Spinal cord (tissue), 9 donors: ENCODE measurements at regions not wholly inside any gene's neighbourhood (a gene's known extent, or its start where the extent isn't known, plus 50 kb on each side); places are given as distances from the start of the nearest gene placed in this dataset.

Source experiments
- DNase-seq, 6 donors: peaks; one replicate each; pipeline versions ENCODE4 v3.0.0 to v3.0.0-alpha.2; 2013 to 2015; ENCODE audit warnings: low spot score in 6 of 6, low read depth in 4 of 6
- H3K27ac ChIP-seq: one replicate; pipeline ENCODE4 v1.5.1; 2013; ENCODE audit warnings: low read depth, low read length, control low read depth
- H3K27me3 ChIP-seq: one replicate; pipeline ENCODE4 v1.6.1; 2013; ENCODE audit warnings: low read length; ENCODE audit not compliant: control insufficient read depth, insufficient read depth
- H3K36me3 ChIP-seq: one replicate; pipeline ENCODE4 v1.6.1; 2013; ENCODE audit warnings: low read length; ENCODE audit not compliant: control insufficient read depth, insufficient read depth
- H3K4me1 ChIP-seq: one replicate; pipeline ENCODE4 v1.6.1; 2013; ENCODE audit warnings: low read length; ENCODE audit not compliant: control insufficient read depth, insufficient read depth
- H3K4me3 ChIP-seq: one replicate; pipeline ENCODE4 v1.5.1; 2013; ENCODE audit warnings: low read depth, low read length, control low read depth
- H3K9me3 ChIP-seq: one replicate; pipeline ENCODE4 v1.6.1; 2013; ENCODE audit warnings: low read length; ENCODE audit not compliant: control insufficient read depth, insufficient read depth
- WGBS: methylation state at CpG from one replicate; pipeline ENCODE4 v1.1.5; 2013; ENCODE audit warnings: missing lambda C conversion rate; ENCODE audit not compliant: insufficient coverage; 5-methylcytosine and 5-hydroxymethylcytosine counted together
- donor health status: healthy.

DNA sequence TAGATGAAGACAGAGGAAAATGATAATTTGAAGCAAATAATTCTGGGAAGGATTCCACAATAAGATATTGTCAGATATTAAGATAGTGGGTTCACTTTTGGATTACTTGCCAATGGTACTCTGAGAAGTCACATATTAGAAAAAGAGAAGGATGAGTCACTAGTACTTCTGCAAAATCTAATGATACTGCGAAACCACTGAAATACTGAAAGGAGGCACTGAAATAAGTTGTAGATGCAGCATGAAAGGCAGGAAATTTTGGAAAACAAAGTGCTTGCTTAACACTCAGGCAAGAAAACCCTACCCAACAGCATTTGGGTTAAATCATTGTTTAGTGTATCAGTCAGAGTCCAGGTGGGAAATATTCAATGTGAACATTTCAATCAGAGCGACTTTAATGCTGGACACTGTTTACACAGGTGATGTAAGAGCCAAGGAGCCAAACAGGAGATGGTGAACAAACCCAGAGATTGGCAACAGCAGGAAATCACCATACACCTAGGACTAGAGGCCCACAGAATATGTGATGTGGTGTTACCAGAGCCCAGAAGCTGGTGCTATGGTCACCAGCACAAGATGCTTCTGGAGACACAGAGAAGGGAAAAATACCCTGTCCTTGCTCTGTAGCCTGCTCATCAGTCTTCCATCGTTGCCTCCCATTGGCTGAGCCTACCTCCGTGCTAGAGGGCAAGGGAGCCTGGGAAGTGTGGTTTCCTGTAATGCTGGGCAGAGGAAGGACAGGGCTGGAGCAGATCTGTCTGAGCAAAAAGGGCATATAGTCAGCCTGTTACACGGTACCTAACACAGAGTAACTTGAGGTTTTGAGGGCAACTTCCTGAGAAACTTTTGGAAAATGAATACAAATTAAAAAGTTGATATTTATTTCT lies 204.7 kb upstream of the ITGA4 start:
- H3K9me3 ChIP-seq: no peaks in the 10 kb centered on the region
- H3K4me3 ChIP-seq: no peak overlapping the region
- no peak for DNase-seq
- WGBS: 94% methylated on average over 2 of the region's 5 CpGs
- no peaks in the 10 kb centered on the region for H3K27me3 ChIP-seq
- no peaks in the 10 kb centered on the region for H3K4me1 ChIP-seq
- H3K36me3 ChIP-seq: no peaks in the 10 kb centered on the region
- H3K27ac ChIP-seq: no peak overlapping the region

DNA sequence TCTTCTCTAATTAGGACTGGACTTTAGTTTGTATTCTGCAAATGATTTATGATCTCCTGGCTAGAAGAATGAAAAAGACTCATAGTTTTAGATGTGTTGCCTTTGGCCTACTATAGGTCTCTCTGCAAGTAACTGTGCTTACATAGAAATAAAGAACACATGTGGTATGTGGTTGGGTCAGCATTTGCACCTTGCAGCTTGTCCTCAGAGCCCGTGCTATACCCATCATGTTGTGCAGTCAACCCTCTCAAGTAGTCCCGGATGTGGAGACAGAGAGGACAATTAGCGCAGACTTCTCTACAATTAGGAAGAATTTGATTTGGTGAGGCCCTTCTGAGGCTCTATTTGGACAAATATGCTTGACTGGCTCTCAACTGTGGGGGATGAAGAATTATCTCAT lies 203.7 kb upstream of the ITGA4 start:
- H3K27ac ChIP-seq: no peak overlapping the region
- H3K27me3 ChIP-seq: no peaks in the 10 kb centered on the region
- no peaks in the 10 kb centered on the region for H3K4me1 ChIP-seq
- 94% methylated on average over 2 of the region's 3 CpGs for WGBS
- H3K36me3 ChIP-seq: no peaks in the 10 kb centered on the region
- no peaks in the 10 kb centered on the region for H3K9me3 ChIP-seq
- no peak for DNase-seq
- H3K4me3 ChIP-seq: no peak overlapping the region

DNA sequence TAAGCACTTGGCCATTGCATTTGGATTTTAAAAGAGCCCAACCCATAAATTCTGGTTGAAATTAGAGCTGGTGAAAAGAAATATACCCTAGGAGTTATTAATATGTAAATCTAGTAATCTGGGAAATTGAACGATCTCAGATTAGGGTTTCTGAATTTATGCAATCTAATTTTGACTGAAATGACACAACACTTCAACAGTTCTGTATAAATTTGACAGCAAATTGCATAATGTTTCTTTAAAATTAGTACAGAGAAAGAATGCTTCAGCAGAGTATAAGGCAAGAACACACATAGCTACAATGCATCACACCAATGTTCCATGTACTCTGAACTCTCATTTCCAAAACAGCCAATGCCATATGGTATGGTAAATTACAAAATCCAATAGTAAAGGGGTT lies 201.5 kb upstream of the ITGA4 start:
- WGBS: no CpG with 5 or more reads among the region's 1 CpG
- no peak overlapping the region for H3K27ac ChIP-seq
- H3K36me3 ChIP-seq: no peaks in the 10 kb centered on the region
- no peaks in the 10 kb centered on the region for H3K4me1 ChIP-seq
- peak in 2 of 6 donors; percentile 29 to 30 for DNase-seq
- H3K4me3 ChIP-seq: no peak overlapping the region
- no peaks in the 10 kb centered on the region for H3K27me3 ChIP-seq
- no peaks in the 10 kb centered on the region for H3K9me3 ChIP-seq

DNA sequence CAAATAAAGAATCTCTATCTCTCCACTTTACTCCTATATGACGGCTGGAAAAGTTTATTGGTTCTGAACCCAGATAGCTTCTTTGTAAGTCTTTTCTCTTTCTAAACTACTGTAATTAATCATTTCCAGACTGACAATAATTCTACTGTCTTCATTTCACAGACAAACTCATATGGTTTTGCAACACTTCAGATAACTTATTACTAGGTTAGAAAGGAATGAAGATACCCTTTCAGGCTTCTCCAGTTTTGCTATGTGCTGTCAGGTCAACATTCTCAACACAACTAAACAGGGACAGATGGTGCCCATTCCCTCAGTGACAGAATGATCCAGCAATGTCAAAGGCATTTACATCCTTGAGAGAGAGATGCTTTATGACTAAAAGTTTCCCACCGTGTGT lies 198.5 kb upstream of the ITGA4 start:
- DNase-seq: no peak
- no peaks in the 10 kb centered on the region for H3K9me3 ChIP-seq
- H3K27me3 ChIP-seq: no peaks in the 10 kb centered on the region
- no peak overlapping the region for H3K27ac ChIP-seq
- no peak overlapping the region for H3K4me3 ChIP-seq
- no peaks in the 10 kb centered on the region for H3K36me3 ChIP-seq
- no CpG with 5 or more reads among the region's 2 CpGs for WGBS
- H3K4me1 ChIP-seq: no peaks in the 10 kb centered on the region

DNA sequence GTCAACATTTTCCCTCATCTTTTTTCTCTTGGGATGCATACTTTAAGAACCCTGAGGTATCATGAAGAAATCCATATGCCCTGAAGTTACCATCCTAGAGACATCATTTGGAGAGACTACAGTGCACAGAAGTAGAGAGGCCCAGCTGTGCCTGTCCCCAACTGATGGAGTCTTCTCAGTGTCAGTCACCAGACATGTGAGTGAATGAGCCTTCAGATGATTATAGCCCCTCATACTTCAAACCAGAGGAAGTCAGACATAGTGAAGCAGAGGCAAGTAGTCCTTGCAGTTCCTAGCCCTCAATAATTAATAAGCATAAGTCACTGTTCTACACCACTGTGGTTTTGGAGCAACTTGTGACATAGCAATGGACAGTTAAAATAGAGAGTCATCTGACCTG lies 194.4 kb upstream of the ITGA4 start:
- no peak overlapping the region for H3K4me3 ChIP-seq
- no peak for DNase-seq
- no peaks in the 10 kb centered on the region for H3K4me1 ChIP-seq
- no peaks in the 10 kb centered on the region for H3K9me3 ChIP-seq
- H3K27ac ChIP-seq: no peak overlapping the region
- H3K36me3 ChIP-seq: no peaks in the 10 kb centered on the region
- H3K27me3 ChIP-seq: no peaks in the 10 kb centered on the region

DNA sequence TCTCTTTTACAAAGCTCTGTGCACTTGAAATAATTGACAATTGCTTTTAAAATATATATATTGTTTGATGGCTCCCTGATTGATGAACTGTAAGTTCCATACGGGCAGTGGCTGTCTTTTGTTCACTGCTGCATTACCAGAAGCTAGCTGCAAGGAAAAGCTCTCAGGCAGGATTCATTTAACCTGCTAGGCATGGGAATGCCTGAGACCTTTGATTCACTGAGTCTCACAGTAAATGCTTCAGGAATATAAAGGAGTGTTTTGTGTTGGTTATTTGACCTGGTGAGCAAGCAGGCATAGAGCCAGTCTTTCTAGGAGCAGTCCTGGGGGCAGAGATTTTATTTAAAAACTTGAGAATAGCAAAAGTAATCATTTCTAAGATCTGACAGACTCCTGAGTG lies 193.2 kb upstream of the ITGA4 start:
- no peaks in the 10 kb centered on the region for H3K9me3 ChIP-seq
- DNase-seq: peak in 1 of 6 donors; percentile 64
- no peaks in the 10 kb centered on the region for H3K36me3 ChIP-seq
- H3K27me3 ChIP-seq: no peaks in the 10 kb centered on the region
- H3K4me3 ChIP-seq: no peak overlapping the region
- no peaks in the 10 kb centered on the region for H3K4me1 ChIP-seq
- no peak overlapping the region for H3K27ac ChIP-seq
- 57% methylated on average over 1 of the region's 1 CpG for WGBS

DNA sequence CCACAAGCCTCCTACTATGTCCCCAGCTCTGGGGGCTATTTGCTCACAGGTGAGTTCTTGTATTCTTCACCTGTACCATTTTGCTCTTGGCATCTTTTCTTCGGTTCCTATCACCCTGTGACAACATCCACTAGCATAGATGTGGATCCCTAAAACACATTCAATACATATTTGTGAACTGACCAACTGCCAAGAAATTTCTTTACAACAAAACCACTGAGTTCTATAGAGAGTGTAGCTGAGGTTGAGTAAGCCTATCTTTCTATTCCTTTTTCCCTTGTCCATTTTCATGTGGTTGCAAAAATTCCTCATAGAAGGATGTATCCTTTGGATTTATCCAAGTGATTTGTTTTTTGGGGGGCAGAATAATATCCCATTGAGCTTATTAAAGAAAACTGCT lies 192.7 kb upstream of the ITGA4 start:
- no peaks in the 10 kb centered on the region for H3K27me3 ChIP-seq
- H3K27ac ChIP-seq: no peak overlapping the region
- no peak for DNase-seq
- no CpG with 5 or more reads among the region's 1 CpG for WGBS
- no peak overlapping the region for H3K4me3 ChIP-seq
- no peaks in the 10 kb centered on the region for H3K9me3 ChIP-seq
- no peaks in the 10 kb centered on the region for H3K36me3 ChIP-seq
- no peaks in the 10 kb centered on the region for H3K4me1 ChIP-seq

DNA sequence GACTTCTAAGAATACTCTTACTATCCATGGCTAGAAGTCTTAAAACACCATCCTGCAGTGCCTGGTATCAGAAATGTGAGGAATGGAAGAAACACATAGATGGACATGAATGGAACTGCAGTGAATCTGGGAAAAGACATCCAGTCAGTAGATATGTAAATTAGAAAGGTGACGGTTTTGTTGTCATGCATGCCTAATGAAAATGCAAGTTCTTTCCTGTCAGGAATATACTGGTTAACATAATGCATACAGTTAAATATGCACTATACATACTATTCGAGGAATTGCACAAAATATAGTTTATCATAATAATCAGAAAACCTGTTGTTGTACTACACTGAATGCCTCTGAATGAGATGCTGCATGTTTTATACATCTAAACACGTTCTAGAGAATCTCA lies 190.6 kb upstream of the ITGA4 start:
- Histone ChIP-seq H3K36me3 (no peaks in the 10 kb centered on the region), H3K4me1 (no peaks in the 10 kb centered on the region), H3K27ac (no peak overlapping the region), H3K4me3 (no peak overlapping the region), H3K27me3 (no peaks in the 10 kb centered on the region), H3K9me3 (no peaks in the 10 kb centered on the region)
- WGBS: 40% methylated on average over 1 of the region's 3 CpGs
- no peak for DNase-seq

DNA sequence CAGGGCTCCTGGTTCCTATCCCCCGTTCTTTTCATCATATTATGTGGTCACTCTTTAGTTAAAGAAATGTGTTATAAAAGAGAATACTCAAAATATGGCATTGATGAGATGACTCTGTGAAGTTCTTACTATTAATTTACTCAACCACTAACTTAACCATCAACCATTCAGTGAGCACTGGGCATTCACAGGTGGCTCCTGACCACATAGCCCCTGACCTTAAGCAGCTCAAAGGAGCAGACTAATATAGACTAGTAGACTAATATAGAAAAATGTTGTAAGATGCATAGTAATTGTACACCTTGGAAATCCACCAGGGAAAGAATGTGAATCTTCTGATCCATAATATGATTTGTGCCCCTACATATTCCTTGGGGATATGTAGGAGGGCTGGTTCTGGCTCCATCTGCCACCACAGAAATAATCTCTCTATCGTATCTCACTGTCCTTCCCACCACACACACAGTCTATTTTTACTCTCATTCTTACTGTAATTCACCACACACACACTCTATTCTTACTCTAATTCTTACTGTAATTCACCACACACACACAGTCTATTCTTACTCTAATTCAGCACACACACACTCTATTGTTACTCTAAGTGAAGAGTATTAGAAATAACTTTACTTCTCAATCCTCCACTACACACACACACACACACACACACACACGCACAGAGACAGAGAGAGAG lies 188.9 kb upstream of the ITGA4 start:
- H3K27ac ChIP-seq: no peak overlapping the region
- 100% methylated on average over 1 of the region's 3 CpGs for WGBS
- no peaks in the 10 kb centered on the region for H3K36me3 ChIP-seq
- no peaks in the 10 kb centered on the region for H3K9me3 ChIP-seq
- H3K4me3 ChIP-seq: no peak overlapping the region
- H3K27me3 ChIP-seq: no peaks in the 10 kb centered on the region
- DNase-seq: no peak
- H3K4me1 ChIP-seq: no peaks in the 10 kb centered on the region

DNA sequence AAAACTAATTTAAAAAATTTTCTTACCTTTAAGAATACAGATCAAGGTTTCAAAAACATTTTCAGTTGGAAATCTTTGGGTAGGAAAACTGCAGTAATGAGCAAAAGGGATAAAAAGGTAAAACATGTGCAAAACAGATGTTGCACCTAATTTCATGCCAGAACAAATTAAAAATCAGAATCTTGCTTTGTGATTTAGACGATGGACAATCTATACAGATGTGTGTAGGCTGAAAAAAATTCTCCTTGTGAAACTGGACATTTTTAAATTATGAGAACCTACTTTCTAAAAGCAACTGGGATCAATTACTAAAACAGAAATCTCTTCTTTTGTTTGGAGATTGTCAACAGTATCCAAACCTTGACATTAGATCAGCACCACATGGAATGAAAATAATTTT lies 183.2 kb upstream of the ITGA4 start:
- no peaks in the 10 kb centered on the region for H3K27me3 ChIP-seq
- H3K9me3 ChIP-seq: no peaks in the 10 kb centered on the region
- no CpG with 5 or more reads among the region's 1 CpG for WGBS
- no peaks in the 10 kb centered on the region for H3K36me3 ChIP-seq
- H3K4me3 ChIP-seq: no peak overlapping the region
- no peak overlapping the region for H3K27ac ChIP-seq
- no peaks in the 10 kb centered on the region for H3K4me1 ChIP-seq
- DNase-seq: no peak
